Islet of Langerhans (tissue), 1 donor: ENCODE measurements at regions not wholly inside any gene's neighbourhood (a gene's known extent, or its start where the extent isn't known, plus 50 kb on each side); places are given as distances from the start of the nearest gene placed in this dataset.
"Not testable (repeated sequence)": the region's sequence is repeated elsewhere in the genome, so short reads cannot be mapped to it uniquely, and the experiment has no call there.

ENCODE experiments used
- FAIRE-seq: peaks from one replicate; lab custom pipeline; 2011; peaks lifted over from hg19 to GRCh38; lab: Jason Lieb, UNC

GRCh38 chr4:33837043-33837838 lies 2407.1 kb downstream of the ARAP2 start:
- no peak for FAIRE-seq

- FAIRE-seq = no peak
Observed at GRCh38 chr4:33841120-33841519, 2403.2 kb downstream of the ARAP2 start.

- FAIRE-seq = no peak
Observed at GRCh38 chr4:33850371-33850902, 2393.9 kb downstream of the ARAP2 start.

GRCh38 chr4:33853670-33854069 lies 2390.6 kb downstream of the ARAP2 start:
- not testable (repeated sequence) for FAIRE-seq

- no peak for FAIRE-seq
Observed at GRCh38 chr4:33864290-33864859, 2379.9 kb downstream of the ARAP2 start.

- no peak for FAIRE-seq
Observed at GRCh38 chr4:33873791-33874190, 2370.5 kb downstream of the ARAP2 start.

- no peak for FAIRE-seq
Observed at GRCh38 chr4:33878710-33879109, 2365.6 kb downstream of the ARAP2 start.

DNA sequence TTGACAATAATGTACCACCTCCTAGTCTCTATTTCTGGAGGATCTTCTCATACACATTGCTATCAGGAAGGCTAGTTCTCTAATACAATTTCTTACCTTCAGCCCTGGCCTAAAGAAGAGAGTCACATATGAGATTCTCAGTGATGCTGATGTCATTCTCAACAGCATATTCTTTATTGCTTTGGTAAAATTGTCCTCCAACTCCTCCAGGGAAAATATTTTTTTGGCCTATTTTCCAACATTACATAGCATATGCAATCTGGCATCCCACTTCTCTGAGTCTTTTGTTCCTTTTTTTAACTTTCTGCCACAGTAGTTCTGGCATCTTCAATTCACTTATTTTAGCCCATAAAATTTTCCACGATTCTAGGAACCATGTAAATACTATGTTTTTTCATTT lies 2363.1 kb downstream of the ARAP2 start:
- no peak for FAIRE-seq

GRCh38 chr4:33882246-33882990 lies 2361.9 kb downstream of the ARAP2 start:
- no peak for FAIRE-seq

GRCh38 chr4:33883111-33883510 lies 2361.2 kb downstream of the ARAP2 start:
- no peak for FAIRE-seq

GRCh38 chr4:33886356-33886755 lies 2358.0 kb downstream of the ARAP2 start:
- FAIRE-seq = no peak

- FAIRE-seq = no peak
Observed at GRCh38 chr4:33890841-33891240, 2353.5 kb downstream of the ARAP2 start.

DNA sequence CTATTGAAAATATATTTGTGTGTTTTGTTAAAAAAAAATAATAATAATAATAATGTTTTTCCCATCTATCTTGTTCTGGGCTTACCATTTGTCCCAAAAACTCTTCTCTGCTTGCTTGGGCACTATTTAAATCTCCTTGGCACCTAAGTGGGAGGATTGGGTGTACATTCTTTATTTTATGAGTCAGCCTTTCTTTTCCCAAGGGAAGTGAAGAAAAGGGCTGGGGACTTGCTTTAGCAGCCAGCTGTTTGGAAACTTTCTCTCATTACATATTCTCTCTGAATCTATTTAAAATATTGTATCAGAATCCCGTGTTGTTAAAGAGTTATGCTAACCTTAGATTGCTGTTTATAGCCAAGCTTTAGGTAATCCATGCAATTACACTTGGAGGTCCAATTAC lies 2332.4 kb downstream of the ARAP2 start:
- no peak for FAIRE-seq

DNA sequence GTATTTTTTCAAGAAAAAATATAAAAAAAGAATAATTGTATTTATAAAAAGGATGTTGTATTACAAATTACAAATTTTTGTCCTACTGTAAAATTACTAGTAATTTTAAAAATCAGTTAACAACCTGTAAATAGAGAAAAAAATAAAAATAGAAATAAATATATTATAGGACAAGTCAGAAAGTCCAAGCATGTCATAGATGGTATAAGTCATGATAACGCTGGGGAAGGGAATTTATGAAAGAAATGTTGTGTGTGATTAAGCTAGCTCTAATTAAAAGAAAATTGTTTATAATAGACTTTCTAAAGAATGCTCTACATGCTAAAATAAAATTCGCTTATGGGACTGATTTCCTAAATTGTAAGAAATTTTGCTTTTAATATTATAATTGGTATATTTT lies 2329.9 kb downstream of the ARAP2 start:
- no peak for FAIRE-seq

DNA sequence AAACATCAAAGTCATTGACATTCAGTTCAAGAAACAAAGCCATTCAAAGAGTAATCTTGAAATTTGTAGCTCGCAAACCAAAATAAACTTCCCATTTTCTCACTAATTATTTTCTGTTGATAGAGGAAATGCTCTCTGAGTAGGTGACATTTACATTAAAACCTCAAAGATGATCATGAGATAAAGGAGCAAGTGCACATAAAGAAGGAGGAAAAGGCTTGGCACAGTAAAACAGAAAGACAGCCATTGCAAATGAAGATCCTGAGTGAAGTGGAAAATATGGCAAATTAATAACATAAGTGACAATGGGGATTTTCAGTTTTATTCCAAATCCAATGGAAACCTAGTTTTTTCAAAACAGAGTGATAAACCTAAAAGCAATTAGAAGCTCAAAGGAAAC lies 2320.8 kb downstream of the ARAP2 start:
- FAIRE-seq = no peak

DNA sequence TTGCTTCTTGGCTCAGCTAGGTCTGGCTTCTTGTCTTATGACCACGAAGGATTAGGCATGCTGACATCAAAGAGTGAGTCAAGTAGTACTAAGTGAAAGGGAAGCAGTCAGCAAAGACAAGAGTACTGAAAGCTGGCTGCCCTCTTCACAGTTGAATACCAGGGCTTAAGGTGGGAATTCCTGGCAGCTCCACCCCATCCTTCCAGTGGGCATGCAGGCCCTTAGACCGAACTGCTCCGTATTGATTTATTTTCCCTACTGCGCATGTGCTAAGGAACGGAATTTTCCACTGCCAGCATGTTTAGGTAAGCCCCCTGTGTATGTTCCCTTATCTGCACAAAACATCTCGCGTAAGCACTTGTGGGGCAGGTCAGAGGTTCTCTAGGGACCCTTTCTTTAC lies 2320.1 kb downstream of the ARAP2 start:
- no peak for FAIRE-seq

- FAIRE-seq = no peak
Observed at GRCh38 chr4:33924811-33925210, 2319.5 kb downstream of the ARAP2 start.

- no peak for FAIRE-seq
Observed at GRCh38 chr4:33930497-33930896, 2313.8 kb downstream of the ARAP2 start.

DNA sequence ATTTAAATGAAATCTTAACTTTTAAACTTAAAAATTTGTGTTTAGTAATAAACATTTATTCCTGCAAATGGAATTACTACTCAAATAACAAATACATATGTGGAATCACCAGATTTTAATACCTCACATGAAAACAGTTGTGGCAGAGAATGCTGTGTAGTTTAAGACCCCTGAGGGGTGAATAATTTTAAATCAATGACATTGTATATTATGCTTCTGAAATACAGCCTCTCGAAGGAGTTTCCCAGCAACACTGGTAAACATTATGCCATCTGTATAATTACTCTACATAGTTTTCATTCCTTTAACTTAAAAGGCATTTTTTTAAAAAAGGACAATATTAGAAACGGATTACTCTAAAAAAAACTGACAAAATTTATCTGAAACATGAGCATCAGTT lies 2313.3 kb downstream of the ARAP2 start:
- no peak for FAIRE-seq

DNA sequence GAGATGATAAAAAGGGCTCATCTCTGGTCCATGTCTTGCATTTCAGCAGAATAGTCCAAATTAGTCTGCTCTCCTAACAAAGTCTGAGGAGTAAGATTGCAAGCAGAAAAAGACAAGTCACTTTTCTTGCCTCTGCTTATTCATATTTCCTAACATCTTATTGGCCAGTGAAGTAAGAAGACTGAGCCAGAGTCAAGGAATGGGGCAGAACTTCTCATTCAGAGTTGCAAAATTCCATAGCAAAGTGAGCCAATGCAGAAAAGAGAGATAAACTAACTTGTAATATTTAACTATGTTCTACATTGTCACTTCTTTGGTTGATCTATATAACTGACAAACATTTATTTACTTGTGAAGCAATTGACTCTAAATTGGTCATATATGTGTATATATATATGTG lies 2304.0 kb downstream of the ARAP2 start:
- no peak for FAIRE-seq

- no peak for FAIRE-seq
Observed at GRCh38 chr4:33941854-33942253, 2302.5 kb downstream of the ARAP2 start.

DNA sequence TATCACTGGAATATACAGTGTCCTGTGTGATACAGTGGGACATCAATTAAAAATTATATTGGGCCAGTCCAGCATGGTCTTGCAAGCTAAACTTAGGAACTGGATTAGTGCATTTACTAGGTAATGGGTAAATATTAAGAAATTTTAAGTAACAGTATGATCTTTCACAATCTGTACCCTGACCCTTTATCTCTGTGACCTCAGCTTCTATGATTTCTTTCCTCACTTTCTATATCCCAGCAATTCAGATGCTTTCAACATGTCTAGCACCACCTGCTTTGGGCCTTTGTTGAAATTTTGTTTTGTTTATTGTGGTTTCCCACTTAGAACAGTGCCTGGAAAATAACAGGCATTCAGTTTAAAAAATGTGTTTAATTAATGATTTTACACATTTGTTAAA lies 2295.4 kb downstream of the ARAP2 start:
- FAIRE-seq = no peak

GRCh38 chr4:33953848-33954247 lies 2290.5 kb downstream of the ARAP2 start:
- not testable (repeated sequence) for FAIRE-seq
